GM12892 (cell line): ENCODE measurements at regions not wholly inside any gene's neighbourhood (a gene's known extent, or its start where the extent isn't known, plus 50 kb on each side); places are given as distances from the start of the nearest gene placed in this dataset.

Experiments
- POLR2A ChIP-seq: IDR thresholded peaks from 2 replicates; pipeline ENCODE4 v1.6.1; 2011; ENCODE audit warnings: low read depth, low read length, control low read depth
- TAF1 ChIP-seq: IDR thresholded peaks from 2 replicates; pipeline ENCODE4 v1.6.1; 2011; ENCODE audit warnings: low read depth, mild to moderate bottlenecking, control low read depth, low read length, borderline replicate concordance

- TF ChIP-seq POLR2A: no peak
- TF ChIP-seq TAF1: no peak
Measured at GRCh38 chr4:159429693-159430035, 326.8 kb downstream of the RAPGEF2 start.
